ENCODE measurements at regions not wholly inside any gene's neighbourhood (a gene's known extent, or its start where the extent isn't known, plus 50 kb on each side); places are given as distances from the start of the nearest gene placed in this dataset.

DNA sequence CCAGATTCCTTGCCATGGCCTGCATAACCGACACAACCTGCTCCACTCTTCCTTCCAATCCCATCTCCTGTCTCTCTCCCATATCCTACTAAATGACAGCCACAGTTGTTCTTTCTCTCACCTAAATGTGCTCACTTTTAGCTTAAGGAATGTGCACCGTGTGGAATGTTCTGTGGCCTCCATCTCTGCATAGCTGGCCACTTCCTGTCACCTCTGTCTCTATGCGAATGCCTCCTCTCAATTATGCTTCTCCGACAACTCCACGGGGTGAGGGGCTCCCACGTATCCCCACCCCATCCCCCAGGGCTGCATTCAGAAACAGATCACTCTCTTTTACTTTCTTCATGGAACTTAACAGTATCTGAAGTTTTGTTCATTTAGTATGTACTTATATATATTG is 110.7 kb downstream of the RAB18 start:
- Histone ChIP-seq H2AFZ (ENCODE audit: low read depth, low read length, poor library complexity, severe bottlenecking) (no peak overlapping the region), H3K9me3 (ENCODE audit: control insufficient read depth in 1 of 2, insufficient read depth in 1 of 2, low read depth in 1 of 2, low read length in 2 of 2) (no peaks in the 10 kb centered on the region), H3K4me1 (ENCODE audit: control insufficient read depth in 1 of 2, insufficient read depth in 2 of 2, low read length in 2 of 2) (no peaks in the 10 kb centered on the region), H3K79me2 (ENCODE audit: insufficient read depth, low read length) (no peaks in the 10 kb centered on the region), H3K27ac (ENCODE audit: low read depth, low read length) (no peak overlapping the region), H3K27me3 (ENCODE audit: insufficient read depth, low read length) (no peaks in the 10 kb centered on the region), H4K20me1 (ENCODE audit: insufficient read depth) (no peaks in the 10 kb centered on the region), H3K4me3 (replicated peaks in 1 of 2; ENCODE audit: low read depth in 1 of 2, low read length in 2 of 2) (no peak overlapping the region), H3K4me2 (ENCODE audit: low read length) (no peak overlapping the region), H3K9ac (ENCODE audit: low read length) (no peak overlapping the region), H3K36me3 (ENCODE audit: control insufficient read depth in 1 of 2, insufficient read depth in 2 of 2, low read length in 2 of 2) (no peaks in the 10 kb centered on the region), H3K9me2 (ENCODE audit: insufficient read depth) (no peaks in the 10 kb centered on the region)
- no peak for TF ChIP-seq EZH2phosphoT487 (IDR thresholded peaks at IDR 0.05; ENCODE audit: borderline replicate concordance)
- no peak for TF ChIP-seq ZNF274 (IDR thresholded peaks at IDR 0.05; ENCODE audit: low read depth, low read length)
- TF ChIP-seq, protein P1, sequence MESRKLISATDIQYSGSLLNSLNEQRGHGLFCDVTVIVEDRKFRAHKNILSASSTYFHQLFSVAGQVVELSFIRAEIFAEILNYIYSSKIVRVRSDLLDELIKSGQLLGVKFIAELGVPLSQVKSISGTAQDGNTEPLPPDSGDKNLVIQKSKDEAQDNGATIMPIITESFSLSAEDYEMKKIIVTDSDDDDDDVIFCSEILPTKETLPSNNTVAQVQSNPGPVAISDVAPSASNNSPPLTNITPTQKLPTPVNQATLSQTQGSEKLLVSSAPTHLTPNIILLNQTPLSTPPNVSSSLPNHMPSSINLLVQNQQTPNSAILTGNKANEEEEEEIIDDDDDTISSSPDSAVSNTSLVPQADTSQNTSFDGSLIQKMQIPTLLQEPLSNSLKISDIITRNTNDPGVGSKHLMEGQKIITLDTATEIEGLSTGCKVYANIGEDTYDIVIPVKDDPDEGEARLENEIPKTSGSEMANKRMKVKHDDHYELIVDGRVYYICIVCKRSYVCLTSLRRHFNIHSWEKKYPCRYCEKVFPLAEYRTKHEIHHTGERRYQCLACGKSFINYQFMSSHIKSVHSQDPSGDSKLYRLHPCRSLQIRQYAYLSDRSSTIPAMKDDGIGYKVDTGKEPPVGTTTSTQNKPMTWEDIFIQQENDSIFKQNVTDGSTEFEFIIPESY (IDR thresholded peaks at IDR 0.05; ENCODE audit: extremely low read depth, insufficient replicate concordance, low read length), result no peak
- TF ChIP-seq FOSL1 (IDR thresholded peaks at IDR 0.05; ENCODE audit: low read depth), result no peak
- no peak for TF ChIP-seq TCF7L2 (IDR thresholded peaks at IDR 0.05; ENCODE audit: borderline replicate concordance, extremely low read depth, insufficient read depth, insufficient read length)
- TF ChIP-seq CTCF (IDR thresholded peaks at IDR 0.05 in 2 of 3, conservative IDR thresholded peaks at IDR 0.05 in 1 of 3; ENCODE audit: borderline replicate concordance in 1 of 3, insufficient read depth in 1 of 3, low read depth in 2 of 3, low read length in 2 of 3), result no peak
- no peak for TF ChIP-seq POLR2AphosphoS5 (IDR thresholded peaks at IDR 0.05; ENCODE audit: low read depth, low read length)
- DNase-seq (ENCODE audit: low read depth, low spot score) (no peak), ATAC-seq (no peak)
- ChIA-PET CTCF (no interaction called here), POLR2A (no interaction called here), RAD21 (ENCODE audit: low non-redundant PET in 1 of 2, low total read pairs in 2 of 2, uncharacterized antibody in 2 of 2, unreplicated experiment in 2 of 2) (no interaction called here)
- intact Hi-C loops (cut with micrococcal nuclease), result no loop called here
- BruUV-seq (replicated peaks), result no TSS peak
